ENCODE measurements at regions not wholly inside any gene's neighbourhood (a gene's known extent, or its start where the extent isn't known, plus 50 kb on each side); places are given as distances from the start of the nearest gene placed in this dataset.

DNA sequence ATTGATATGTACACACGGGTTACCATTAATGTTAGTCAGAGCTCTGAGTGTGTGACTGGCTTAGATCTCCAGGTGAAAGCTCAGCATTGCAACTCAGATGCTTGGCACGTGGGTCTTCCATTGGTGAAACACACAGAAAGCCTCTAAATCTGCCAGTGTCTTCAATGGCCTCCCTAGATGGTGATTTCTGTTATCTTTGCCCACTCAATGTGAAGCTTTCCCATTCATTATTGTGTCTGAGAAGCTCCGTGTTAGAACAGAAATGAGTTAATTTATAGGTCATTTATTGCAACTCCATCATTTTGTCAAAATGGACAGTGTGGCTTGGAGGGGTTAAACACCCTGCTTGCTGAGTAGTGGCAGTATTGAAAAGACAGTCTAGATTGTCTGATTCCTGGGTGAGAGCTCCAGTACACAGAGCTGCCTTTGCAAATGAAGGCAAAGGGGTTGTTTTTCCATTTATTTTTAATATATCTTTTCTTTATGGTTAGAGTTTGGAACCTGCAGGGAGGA is 64.7 kb upstream of the GCFC2 start:
- TF ChIP-seq, protein P1, sequence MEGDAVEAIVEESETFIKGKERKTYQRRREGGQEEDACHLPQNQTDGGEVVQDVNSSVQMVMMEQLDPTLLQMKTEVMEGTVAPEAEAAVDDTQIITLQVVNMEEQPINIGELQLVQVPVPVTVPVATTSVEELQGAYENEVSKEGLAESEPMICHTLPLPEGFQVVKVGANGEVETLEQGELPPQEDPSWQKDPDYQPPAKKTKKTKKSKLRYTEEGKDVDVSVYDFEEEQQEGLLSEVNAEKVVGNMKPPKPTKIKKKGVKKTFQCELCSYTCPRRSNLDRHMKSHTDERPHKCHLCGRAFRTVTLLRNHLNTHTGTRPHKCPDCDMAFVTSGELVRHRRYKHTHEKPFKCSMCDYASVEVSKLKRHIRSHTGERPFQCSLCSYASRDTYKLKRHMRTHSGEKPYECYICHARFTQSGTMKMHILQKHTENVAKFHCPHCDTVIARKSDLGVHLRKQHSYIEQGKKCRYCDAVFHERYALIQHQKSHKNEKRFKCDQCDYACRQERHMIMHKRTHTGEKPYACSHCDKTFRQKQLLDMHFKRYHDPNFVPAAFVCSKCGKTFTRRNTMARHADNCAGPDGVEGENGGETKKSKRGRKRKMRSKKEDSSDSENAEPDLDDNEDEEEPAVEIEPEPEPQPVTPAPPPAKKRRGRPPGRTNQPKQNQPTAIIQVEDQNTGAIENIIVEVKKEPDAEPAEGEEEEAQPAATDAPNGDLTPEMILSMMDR (IDR thresholded peaks at IDR 0.05; ENCODE audit: low read depth, low read length), result no peak
- H3K4me3 ChIP-seq (ENCODE audit: low read depth, low read length), result no peak overlapping the region

DNA sequence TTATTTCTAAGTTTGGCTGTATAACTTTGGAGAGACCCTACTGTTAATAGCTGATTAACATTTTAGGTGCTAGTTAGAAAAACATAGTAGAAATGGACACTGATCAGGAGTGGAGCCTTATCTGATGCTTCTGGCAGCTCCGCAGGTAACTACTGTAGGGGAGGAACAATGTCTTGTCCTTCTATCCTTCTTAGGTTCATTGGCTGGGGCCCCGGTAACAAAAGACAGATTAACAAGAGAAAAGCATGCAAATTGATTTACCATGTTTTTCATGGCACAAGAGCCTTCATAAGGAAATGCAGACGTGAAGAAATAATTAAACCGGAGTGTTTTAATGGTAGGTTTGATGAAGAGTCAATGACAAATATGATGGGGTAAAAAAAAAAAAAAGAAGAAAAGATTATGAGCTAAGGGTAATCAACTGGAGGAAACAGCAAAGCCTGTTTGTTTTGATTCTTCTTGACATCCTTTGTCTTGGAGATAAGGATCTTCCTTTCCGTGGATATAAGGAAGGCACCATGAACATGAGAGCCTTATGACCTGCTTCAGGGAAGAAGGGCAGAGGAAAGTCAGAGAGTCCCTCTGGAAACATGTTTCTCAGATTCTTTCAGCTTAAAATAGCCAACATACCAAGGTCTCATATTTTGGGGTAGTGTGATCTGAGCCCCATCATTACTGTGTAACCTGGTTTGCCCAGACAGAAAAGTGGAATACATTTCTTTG is 62.4 kb upstream of the GCFC2 start:
- TF ChIP-seq, protein P1 (IDR thresholded peaks at IDR 0.05; ENCODE audit: low read depth, low read length), result no peak
- H3K4me3 ChIP-seq (ENCODE audit: low read depth, low read length), result no peak overlapping the region

DNA sequence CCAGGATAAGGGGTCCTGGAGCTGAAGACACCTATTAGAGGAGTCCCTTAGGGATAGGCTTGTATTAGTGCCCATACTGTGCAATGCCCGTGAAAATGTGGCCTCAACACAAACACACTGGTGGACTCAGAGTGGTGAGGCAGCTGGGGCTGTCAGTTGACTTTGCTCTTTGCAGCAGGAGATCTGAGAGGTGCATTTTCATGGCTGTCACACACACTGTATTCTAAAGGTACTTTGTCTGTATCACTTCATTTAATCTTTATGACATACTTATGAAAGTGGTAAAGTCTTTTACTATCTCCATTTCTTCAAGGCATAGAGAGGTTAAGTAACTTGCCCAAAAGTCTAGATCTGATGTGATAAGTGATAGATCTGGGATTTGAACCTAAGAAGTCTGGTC is 55.1 kb upstream of the GCFC2 start:
- no peak overlapping the region for H3K4me3 ChIP-seq (ENCODE audit: low read depth, low read length)
- TF ChIP-seq, protein P1 (IDR thresholded peaks at IDR 0.05; ENCODE audit: low read depth, low read length), result no peak

DNA sequence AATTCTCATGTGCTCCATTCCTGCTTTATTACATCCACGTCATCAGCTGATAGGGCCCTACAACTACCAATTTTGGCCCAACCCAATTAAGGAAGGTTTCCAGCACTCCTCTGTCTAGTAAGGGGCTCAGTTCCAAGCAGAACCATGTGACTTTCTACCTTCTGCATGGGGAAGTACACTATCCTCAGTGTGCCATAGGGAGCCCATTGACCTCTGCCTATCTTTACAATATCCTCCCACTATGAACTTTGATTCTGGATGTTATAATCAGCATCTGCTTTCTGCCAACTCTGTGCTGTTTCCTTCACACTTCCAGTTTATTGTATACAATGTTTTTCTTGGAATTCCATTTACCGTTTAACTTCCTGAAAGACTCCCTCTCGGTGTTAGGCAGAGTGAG is 53.9 kb upstream of the GCFC2 start:
- H3K4me3 ChIP-seq (ENCODE audit: low read depth, low read length), result no peak overlapping the region
- TF ChIP-seq, protein P1 (IDR thresholded peaks at IDR 0.05; ENCODE audit: low read depth, low read length), result no peak

All from WI38 (cell line).